GM19238 (cell line): ENCODE measurements at regions not wholly inside any gene's neighbourhood (a gene's known extent, or its start where the extent isn't known, plus 50 kb on each side); places are given as distances from the start of the nearest gene placed in this dataset.

Experiments
- DNase-seq: peaks from one replicate; pipeline ENCODE4 v3.0.0; 2011; ENCODE audit warnings: low spot score; ENCODE audit not compliant: insufficient read length

GRCh38 chr4:176843710-176844109 lies 51.0 kb upstream of the VEGFC start:
- DNase-seq: no peak

- no peak for DNase-seq
Measured at GRCh38 chr4:176844448-176844847, 51.7 kb upstream of the VEGFC start.

GRCh38 chr4:176845636-176846035 lies 52.9 kb upstream of the VEGFC start:
- no peak for DNase-seq

- DNase-seq: no peak
Measured at GRCh38 chr4:176849076-176849475, 56.4 kb upstream of the VEGFC start.

- DNase-seq: no peak
Measured at GRCh38 chr4:176850436-176850835, 57.7 kb upstream of the VEGFC start.

GRCh38 chr4:176856421-176856820 lies 63.7 kb upstream of the VEGFC start:
- no peak for DNase-seq

- no peak for DNase-seq
Measured at GRCh38 chr4:176858839-176859238, 66.1 kb upstream of the VEGFC start.

- no peak for DNase-seq
Measured at GRCh38 chr4:176864238-176864637, 71.5 kb upstream of the VEGFC start.

- no peak for DNase-seq
Measured at GRCh38 chr4:176868676-176869075, 76.0 kb upstream of the VEGFC start.

GRCh38 chr4:176872461-176872860 lies 79.7 kb upstream of the VEGFC start:
- DNase-seq: no peak

- no peak for DNase-seq
Measured at GRCh38 chr4:176874721-176875445, 82.2 kb upstream of the VEGFC start.

GRCh38 chr4:176875446-176875930 lies 82.8 kb upstream of the VEGFC start:
- no peak for DNase-seq

- DNase-seq: no peak
Measured at GRCh38 chr4:176879380-176880116, 86.8 kb upstream of the VEGFC start.

GRCh38 chr4:176882206-176882605 lies 89.5 kb upstream of the VEGFC start:
- DNase-seq: no peak

- DNase-seq: no peak
Measured at GRCh38 chr4:176883108-176883550, 90.4 kb upstream of the VEGFC start.

GRCh38 chr4:176883681-176884418 lies 91.1 kb upstream of the VEGFC start:
- DNase-seq: no peak

- DNase-seq: no peak
Measured at GRCh38 chr4:176885224-176885623, 92.5 kb upstream of the VEGFC start.

- DNase-seq: no peak
Measured at GRCh38 chr4:176886135-176886534, 93.4 kb upstream of the VEGFC start.

- no peak for DNase-seq
Measured at GRCh38 chr4:176889776-176890175, 97.1 kb upstream of the VEGFC start.

GRCh38 chr4:176894498-176894897 lies 101.8 kb upstream of the VEGFC start:
- no peak for DNase-seq

- DNase-seq: no peak
Measured at GRCh38 chr4:176896211-176896610, 103.5 kb upstream of the VEGFC start.

- no peak for DNase-seq
Measured at GRCh38 chr4:176897226-176897625, 104.5 kb upstream of the VEGFC start.
